ENCODE measurements at regions not wholly inside any gene's neighbourhood (a gene's known extent, or its start where the extent isn't known, plus 50 kb on each side); places are given as distances from the start of the nearest gene placed in this dataset.

DNA sequence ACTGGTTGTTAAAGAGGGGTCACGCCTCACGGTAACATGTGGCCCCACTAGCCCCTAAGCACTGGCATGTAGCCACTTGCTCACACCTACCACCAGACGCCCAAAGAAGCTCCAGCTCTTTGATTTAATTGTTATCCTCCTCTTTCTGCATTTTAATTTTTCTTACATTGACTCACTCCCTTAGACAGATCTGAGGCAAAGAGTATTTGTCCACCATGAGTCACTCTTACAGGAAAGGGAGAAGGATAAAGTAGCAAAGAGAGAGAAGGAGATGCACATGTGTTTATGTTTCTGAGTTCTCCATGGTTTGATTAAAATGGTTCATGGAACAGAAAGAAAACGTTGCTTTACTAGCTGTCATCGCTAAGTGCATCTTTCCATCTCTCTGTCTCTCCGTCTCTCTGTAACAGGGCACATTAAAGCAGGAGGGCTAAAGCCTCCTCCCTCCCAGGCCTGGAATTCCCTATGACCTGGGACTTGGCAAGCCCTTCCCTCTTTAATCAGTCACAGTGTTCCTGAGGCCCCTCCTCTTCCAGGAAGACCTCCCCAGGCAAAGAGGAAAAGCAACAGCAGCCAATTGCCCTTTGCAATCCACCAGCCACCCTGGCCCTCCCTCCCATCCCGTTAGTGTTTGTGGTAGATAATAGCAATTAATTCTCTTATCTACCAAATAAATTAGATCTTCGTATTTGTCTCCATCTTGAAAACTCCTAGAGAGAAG, 112.8 kb upstream of the TSHZ2 start:
- no peak for DNase-seq

DNA sequence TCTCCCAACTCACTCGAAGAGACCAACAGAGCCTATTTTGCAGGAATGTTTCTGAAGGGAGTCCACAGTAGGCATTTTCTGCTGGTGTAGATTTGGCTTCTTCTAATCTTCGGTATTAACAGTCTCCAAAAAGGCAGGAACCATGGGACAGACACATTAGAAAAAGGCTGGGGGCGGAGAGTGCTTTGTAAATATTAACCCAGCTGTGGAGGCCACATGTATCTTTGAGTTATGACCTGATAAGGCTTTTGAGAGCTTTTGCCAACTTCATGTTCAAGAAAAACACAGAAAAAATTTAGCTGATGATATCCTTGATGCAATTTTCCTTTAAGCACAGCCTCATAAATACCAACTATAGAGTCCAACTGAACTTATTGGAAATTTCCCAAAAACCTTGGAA, 119.4 kb upstream of the TSHZ2 start:
- no peak for DNase-seq

DNA sequence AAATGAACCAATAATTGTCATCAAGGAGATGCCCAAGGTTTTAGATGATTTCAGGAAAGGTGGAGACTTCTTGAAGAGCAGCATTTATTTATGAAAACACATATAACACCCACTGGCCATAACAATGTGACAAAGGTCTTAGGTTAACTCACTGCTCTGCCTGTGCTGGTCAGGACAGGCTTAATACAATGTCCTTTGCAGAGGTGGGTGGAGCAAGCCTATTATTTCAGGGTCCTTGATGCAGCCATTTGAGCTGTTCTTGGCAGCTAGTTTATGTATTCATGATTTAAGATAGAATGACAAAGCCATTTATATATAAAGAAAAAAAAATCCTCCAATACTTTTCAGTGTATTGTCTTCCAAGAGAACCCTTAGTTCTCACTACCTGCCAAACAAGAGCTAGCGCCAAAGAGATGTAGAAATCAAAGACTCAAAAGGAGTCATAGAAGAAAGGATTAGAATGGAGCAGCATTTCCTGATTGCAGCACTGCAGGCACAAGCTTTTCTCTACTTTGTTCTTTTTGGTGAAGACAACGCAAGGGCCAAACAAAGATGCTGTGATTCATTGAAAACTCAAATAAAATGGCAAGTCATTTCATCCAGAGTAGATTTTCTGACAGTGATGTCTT, 124.3 kb upstream of the TSHZ2 start:
- no peak for DNase-seq

- no peak for DNase-seq
Measured at GRCh38 chr20:52847029-52847660, 125.0 kb upstream of the TSHZ2 start.

GRCh38 chr20:52845044-52845443, 127.1 kb upstream of the TSHZ2 start:
- DNase-seq: peak in 1 of 5 experiments; percentile 42

DNA sequence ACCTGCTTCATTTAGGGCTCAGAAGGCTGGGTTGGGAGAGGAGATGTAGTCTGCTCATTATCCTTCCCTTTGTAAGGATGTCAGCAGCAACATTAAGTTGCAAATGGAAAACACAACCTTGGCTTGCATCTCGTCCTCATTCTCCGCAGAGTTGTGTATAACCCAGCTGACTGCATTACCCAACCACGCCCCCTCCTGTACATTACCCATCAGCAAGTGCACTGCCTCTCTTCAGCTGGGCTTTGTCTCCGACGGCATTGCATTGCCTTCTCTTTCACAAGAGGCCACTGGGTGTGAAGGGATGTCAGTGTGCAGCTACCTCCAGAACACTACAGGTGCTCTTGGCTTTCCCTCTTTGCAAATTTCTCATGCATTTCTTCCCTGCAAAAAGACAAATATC, 128.7 kb upstream of the TSHZ2 start:
- DNase-seq: no peak

GRCh38 chr20:52841003-52841402, 131.2 kb upstream of the TSHZ2 start:
- no peak for DNase-seq

- DNase-seq: no peak
Measured at GRCh38 chr20:52840041-52840440, 132.1 kb upstream of the TSHZ2 start.

DNA sequence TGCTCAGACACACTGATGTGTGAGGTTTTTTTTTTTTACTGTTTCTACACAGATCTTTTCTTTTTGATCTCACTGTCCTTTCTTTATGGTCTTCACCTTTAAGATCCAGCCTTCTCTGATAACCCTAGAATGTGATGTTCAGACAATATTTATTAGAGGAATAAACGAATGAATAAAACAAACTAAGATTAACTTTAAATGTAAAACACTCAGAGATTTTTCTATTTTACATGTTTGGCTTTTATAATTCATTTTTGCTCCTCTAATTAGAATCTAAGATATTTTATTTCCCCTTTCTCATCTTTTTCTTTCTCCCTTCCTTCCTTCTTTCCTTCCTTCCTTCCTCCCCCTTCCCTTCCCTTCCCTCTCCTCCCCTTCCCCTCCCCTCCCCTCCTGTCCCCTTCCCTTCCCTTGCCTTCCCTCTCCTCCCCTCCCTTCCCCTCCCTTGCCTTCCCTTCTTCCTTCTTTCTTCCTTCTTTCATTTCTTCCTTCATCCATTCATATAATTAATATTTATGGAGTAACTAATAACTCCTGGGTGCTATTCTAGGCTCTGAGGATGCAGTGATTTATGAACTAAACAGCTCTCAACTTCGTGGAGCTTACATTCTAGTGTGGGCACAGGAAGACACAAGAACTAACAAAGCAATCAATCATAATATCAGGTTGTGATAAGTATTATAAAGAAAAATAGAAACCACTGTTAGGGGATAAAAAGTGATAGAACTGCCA, 133.5 kb upstream of the TSHZ2 start:
- DNase-seq: no peak

DNA sequence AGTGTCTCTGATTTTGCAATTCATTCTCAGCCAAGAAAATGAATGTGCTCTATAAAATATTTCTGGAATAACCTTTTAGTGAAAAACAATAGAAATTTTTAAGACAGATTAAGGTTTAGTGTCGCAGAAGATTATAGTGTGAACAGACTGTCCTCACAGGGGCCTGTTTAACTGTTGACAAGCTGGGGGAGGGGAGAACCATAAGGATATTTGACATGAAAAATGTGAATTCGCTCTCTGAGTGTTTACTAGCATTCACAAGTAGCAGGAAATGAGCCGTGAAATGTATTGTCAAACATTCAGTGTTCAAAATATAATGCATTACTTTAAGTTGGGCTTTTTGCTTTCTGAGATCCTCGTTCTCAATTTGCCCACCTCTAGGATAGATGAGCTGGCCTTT, 134.8 kb upstream of the TSHZ2 start:
- DNase-seq: no peak

DNA sequence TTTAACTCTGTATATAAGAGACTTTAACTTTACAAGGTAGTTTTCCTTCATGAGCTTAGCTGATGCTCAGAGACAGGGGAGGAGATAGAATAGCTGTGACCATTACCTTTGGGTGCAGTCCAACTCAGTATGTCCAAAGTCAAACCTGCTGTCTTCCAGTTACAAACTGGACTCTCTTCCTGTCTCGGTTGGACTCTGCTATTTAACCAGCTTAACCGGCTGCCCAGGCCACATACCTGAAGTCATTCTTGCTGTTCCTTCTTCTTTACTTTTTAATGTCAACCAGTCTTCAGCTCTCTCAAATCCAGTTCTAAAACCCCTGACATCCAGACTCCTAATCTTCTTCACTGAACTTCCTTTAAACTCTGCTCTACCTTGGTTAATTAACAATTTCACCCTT, 138.3 kb upstream of the TSHZ2 start:
- no peak for DNase-seq

DNA sequence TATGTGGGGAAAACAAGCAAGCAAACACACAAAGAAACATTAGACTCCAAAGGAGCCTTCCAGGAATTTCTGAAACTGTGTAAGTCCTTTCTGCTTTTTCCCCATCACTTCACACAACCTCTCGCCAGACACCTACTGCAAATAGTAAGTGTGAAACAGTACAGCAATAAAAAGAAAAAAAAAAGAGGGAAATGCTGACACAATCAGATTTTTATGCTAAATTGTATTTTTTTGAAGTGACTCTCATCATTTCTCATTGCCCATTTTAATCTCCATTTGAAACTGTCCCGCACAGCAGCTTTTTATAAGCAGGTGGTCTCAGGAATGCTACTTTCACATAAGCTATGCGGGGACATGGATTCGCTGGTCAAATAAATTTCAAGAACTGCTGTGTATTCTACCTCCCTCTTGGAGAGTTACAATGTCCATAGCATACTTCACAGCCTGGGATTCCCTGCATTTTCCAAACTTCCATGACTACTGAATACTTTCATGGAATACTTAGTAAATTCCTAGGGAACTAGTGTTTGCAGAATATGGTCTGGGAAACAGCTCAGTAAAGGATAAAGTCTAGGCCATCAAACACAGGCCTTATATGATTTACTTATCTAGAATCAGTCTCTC, 139.9 kb upstream of the TSHZ2 start:
- DNase-seq: no peak

DNA sequence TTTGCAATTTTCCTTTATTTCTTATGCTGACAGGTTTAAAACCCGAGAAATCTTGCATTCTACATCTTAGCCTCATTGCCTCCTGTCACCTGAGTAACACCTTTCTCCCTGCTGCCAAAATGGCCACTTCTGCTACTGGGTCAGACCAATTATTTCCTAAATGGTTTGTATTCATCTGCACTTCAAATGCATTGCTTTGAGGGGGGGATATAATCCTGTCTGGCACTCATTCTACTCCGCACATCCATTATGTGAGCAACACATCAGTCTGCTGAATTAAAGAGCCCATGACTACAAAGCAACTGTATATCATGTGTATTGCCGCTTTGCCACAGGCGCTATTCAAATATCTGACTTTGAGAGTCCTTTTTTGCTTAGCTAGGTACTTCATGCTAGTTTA, 141.6 kb upstream of the TSHZ2 start:
- no peak for DNase-seq

DNA sequence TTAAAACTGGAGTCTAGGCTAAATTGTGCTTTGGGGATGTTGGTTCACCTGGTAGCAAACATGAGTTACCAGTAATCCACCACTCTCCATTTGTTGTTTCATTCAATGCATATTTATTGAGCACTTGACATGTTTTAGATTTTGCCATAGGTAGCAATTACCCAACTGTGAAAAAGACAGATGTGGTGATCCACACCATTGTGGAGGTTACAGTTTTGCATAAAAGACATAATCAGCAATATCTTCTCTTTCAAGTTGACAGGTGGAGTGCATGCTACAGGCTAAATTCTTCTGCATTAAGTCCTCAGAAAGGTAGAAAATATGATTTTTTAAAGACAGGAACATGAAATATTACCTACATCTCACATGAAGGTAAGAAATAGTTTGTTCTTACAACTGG, 143.0 kb upstream of the TSHZ2 start:
- DNase-seq: no peak

DNA sequence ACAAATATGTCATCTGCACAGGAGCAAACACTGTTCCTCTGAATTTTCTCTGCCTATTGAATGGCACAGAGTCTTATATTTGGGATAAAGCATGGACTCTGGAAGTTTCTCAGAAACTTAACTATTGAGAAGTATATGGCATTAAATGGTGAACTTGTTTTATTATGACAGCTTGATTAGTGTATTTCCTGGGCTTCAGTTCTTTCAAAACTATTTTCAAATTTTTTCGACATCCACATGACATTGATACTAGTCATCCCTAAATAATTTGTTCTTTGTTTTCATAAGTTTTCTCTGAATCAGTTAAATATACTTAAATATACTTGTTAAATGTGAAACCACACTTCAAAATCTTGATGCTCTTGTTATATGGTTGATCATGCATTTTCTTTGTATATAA, 144.0 kb upstream of the TSHZ2 start:
- DNase-seq: no peak

DNA sequence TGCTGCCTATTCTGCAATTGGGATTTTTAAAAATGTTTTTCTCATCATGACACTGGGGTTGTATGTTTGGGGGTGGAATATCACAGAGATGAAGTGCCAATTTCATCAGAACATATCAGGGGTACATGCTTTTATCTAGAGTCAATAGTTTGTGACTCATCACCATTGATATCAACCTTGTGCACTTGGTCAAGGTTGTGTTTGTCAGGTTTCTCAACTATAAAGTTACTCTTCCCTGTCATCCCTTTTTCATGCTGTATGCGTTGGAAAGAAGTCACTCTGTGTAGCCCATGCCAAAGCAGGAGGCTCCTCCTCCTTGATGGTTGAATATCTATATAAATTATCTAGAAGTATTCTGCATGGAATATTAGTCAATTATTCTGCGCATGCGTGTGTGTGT, 145.4 kb upstream of the TSHZ2 start:
- DNase-seq: no peak

GRCh38 chr20:52826321-52826720, 145.8 kb upstream of the TSHZ2 start:
- no peak for DNase-seq

DNA sequence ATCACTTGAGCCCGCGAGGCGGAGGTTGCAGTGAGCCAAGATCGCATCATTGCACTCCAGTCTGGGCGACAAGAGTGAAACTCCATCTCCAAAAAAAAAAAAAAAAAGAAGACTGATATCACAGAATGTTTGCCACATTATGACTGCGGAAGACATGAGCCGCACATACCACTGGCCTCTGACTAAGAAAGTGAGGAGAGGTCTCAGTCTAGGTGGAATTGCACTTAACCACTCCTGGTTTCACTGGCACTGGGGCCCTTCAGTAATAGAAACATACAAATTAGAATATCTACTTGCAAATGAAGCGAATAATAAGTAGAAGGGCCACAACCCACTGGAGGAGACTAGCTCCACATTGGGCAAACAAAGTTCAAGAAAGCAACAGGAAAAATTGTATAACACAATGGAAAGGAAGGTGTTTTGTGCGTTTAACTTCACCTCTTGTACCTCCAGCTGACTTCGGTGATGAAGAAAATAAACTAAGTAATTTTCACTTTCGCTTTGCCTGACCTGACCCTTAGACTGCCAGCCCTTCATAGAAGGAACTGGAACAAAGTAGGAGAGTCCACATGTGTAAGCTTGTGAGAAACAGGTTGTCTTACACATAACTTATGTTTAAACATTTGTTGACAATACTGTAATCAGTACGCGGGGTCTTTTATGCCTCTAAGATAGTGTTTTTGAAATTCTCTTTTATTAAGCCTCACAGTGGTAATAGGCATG, 147.5 kb upstream of the TSHZ2 start:
- DNase-seq: peak in 1 of 5 experiments; percentile 6

DNA sequence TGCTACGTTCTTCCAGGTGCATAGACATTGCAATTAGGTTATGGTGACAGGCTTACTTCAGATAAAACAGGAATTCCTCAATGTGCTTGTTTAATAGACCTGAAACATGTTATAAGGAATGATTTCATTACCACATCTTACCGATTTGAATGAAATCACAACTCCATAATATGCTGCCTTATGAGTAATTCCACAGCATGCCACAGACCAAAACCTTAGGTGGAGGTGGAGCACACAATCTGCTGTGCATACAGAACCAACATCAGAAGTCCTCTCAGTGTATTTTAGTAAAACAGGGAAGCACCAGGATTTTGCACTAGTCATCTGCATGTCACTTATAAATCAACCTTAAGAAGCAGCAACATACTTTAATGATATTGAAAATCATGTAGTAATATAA, 148.9 kb upstream of the TSHZ2 start:
- DNase-seq: no peak

DNA sequence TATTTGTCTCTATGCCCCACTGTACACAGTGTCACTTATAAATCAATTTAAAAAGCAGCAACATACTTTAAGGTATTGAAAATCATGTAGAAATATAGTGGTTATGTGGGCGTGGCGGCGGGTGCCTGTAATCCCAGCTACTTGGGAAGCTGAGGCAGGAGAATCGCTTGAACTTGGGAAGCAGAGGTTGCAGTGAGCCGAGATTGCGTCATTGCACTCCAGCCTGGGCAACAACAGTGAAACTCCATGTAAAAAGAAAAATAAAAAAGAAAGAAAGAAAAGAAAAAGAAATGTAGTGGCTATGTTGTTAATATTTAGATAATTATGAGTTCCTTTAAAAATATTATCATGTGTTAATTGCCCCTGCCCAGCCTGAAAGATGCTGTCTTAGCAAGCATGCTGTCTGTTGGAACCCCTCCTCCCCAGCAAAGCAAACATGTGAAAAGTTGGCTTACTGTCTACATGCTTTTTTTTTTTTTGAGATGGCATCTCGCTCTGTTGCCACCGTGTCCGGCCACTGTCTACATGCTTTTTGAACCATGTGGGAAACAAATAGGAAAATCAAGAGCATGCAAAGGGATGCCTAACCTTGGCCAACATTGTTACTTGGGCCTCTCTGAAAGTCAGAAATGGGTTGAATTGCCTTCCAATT, 151.4 kb upstream of the TSHZ2 start:
- DNase-seq: no peak

DNA sequence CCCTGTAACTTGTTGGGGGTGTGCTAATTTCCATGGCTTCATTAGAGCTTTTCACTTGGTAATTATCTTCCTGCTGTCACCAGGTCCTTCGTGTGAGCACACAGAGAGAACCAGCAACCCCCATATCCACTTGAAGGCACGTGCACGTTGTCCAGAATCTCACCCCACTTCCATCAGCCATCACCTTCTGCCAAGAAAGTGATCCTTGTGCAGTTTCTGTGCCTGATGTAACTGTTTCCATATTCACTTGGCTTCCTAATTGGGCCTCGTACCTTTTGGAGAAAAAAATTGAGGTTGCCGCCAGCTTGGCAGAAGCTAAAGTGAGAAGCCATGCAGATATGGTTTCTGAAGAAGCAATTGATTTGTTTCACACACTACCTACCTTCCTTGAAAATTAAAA, 153.7 kb upstream of the TSHZ2 start:
- DNase-seq: no peak

DNA sequence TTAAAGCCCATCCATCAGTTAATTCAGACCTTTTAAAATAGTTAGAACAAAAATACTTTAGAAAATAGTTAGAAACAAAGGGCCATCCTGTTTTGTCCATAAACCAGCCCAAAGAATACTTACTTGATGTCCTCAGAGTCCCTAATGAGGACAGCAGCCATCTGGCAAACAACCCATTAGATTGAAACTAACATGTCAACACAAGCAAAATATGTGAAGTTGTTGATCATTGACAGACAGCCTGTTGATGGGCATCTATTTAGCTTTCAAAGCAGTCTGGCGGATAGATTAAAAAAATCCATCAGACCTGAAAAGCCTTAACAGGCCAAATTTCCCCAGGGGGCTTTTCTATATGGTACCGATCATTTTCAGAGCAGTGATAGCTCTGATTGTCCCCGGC, 154.2 kb upstream of the TSHZ2 start:
- no peak for DNase-seq

All from T-helper 2 cell (primary cell).